ENCODE measurements at regions not wholly inside any gene's neighbourhood (a gene's known extent, or its start where the extent isn't known, plus 50 kb on each side); places are given as distances from the start of the nearest gene placed in this dataset.

- H3K18ac ChIP-seq (ENCODE audit: low read length), result no peak overlapping the region
- no peaks in the 10 kb centered on the region for H3K36me3 ChIP-seq (replicated peaks in 1 of 2; ENCODE audit: control insufficient read depth in 2 of 2, insufficient read depth in 2 of 2, low read length in 2 of 2)
- no peak overlapping the region for H3K4ac ChIP-seq (ENCODE audit: low read length)
- H2BK12ac ChIP-seq (ENCODE audit: low read length), result no peak overlapping the region
- no peak overlapping the region for H3K23ac ChIP-seq (ENCODE audit: low read depth, low read length, poor library complexity)
- no peak overlapping the region for H4K8ac ChIP-seq (ENCODE audit: low read depth, low read length)
- H3K9me3 ChIP-seq (replicated peaks in 1 of 2; ENCODE audit: control insufficient read depth in 2 of 2, insufficient read depth in 1 of 2, low read depth in 1 of 2, low read length in 2 of 2), result no peaks in the 10 kb centered on the region
- no peak overlapping the region for H3K4me3 ChIP-seq (ENCODE audit: low read length in 2 of 2)
- H2AK5ac ChIP-seq (ENCODE audit: low read depth, low read length), result no peak overlapping the region
- no peak overlapping the region for H3K27ac ChIP-seq (replicated peaks; ENCODE audit: low read length)
- no peak for DNase-seq (ENCODE audit: low spot score)
- H3K4me1 ChIP-seq (ENCODE audit: control insufficient read depth in 2 of 2, insufficient read depth in 1 of 2, low read depth in 1 of 2, low read length in 2 of 2), result peaks cover 4% of the 10 kb centered on the region in 2 donors
- no peak overlapping the region for H2BK120ac ChIP-seq (ENCODE audit: low read depth, low read length)
- no peak overlapping the region for H3K14ac ChIP-seq (ENCODE audit: low read length)
- H3K27me3 ChIP-seq (ENCODE audit: control insufficient read depth in 3 of 3, insufficient read depth in 3 of 3, low read depth in 1 of 3, low read length in 3 of 3), result no peaks in the 10 kb centered on the region
- no peak overlapping the region for H2BK15ac ChIP-seq (ENCODE audit: low read length)
- no peak overlapping the region for H2BK5ac ChIP-seq (ENCODE audit: low read length)
- no peak overlapping the region for H3K9ac ChIP-seq (ENCODE audit: low read depth, low read length, poor library complexity)
- no peak overlapping the region for H4K91ac ChIP-seq (ENCODE audit: low read depth, low read length, poor library complexity)
- H3K79me1 ChIP-seq (ENCODE audit: low read depth, low read length), result no peaks in the 10 kb centered on the region
- H2AFZ ChIP-seq (ENCODE audit: low read length), result no peak overlapping the region
- no CpG with 5 or more reads among the region's 3 CpGs for WGBS, 2 donors (ENCODE audit: extremely low coverage in 2 of 2, insufficient read length in 2 of 2, insufficient replicate concordance in 1 of 2)
- H3K4me2 ChIP-seq (ENCODE audit: insufficient read depth, low read length, poor library complexity, severe bottlenecking), result no peak overlapping the region
Observed at GRCh38 chr6:21349834-21350233, 243.7 kb upstream of the SOX4 start.

- Histone ChIP-seq H3K23ac (ENCODE audit: low read depth, low read length, poor library complexity) (no peak overlapping the region), H3K14ac (ENCODE audit: low read length) (no peak overlapping the region), H2AFZ (ENCODE audit: low read length) (no peak overlapping the region), H3K4me2 (ENCODE audit: insufficient read depth, low read length, poor library complexity, severe bottlenecking) (no peak overlapping the region), H4K8ac (ENCODE audit: low read depth, low read length) (no peak overlapping the region), H3K27me3 (ENCODE audit: control insufficient read depth in 3 of 3, insufficient read depth in 3 of 3, low read depth in 1 of 3, low read length in 3 of 3) (no peaks in the 10 kb centered on the region), H2AK5ac (ENCODE audit: low read depth, low read length) (no peak overlapping the region), H2BK12ac (ENCODE audit: low read length) (no peak overlapping the region), H4K91ac (ENCODE audit: low read depth, low read length, poor library complexity) (no peak overlapping the region), H3K27ac (replicated peaks; ENCODE audit: low read length) (no peak overlapping the region), H3K79me1 (ENCODE audit: low read depth, low read length) (no peaks in the 10 kb centered on the region), H2BK5ac (ENCODE audit: low read length) (no peak overlapping the region), H3K18ac (ENCODE audit: low read length) (no peak overlapping the region), H3K9me3 (replicated peaks in 1 of 2; ENCODE audit: control insufficient read depth in 2 of 2, insufficient read depth in 1 of 2, low read depth in 1 of 2, low read length in 2 of 2) (no peaks in the 10 kb centered on the region), H2BK15ac (ENCODE audit: low read length) (no peak overlapping the region), H3K4ac (ENCODE audit: low read length) (no peak overlapping the region), H3K4me3 (ENCODE audit: low read length in 2 of 2) (no peak overlapping the region), H3K36me3 (replicated peaks in 1 of 2; ENCODE audit: control insufficient read depth in 2 of 2, insufficient read depth in 2 of 2, low read length in 2 of 2) (no peaks in the 10 kb centered on the region), H3K9ac (ENCODE audit: low read depth, low read length, poor library complexity) (no peak overlapping the region), H3K4me1 (ENCODE audit: control insufficient read depth in 2 of 2, insufficient read depth in 1 of 2, low read depth in 1 of 2, low read length in 2 of 2) (peaks cover 4% of the 10 kb centered on the region in 2 donors), H2BK120ac (ENCODE audit: low read depth, low read length) (no peak overlapping the region)
- no CpG with 5 or more reads among the region's 5 CpGs for WGBS, 2 donors (ENCODE audit: extremely low coverage in 2 of 2, insufficient read length in 2 of 2, insufficient replicate concordance in 1 of 2)
- no peak for DNase-seq (ENCODE audit: low spot score)
Observed at GRCh38 chr6:21350926-21351325, 242.6 kb upstream of the SOX4 start.

- Histone ChIP-seq H3K14ac (ENCODE audit: low read length) (no peak overlapping the region), H3K9me3 (replicated peaks in 1 of 2; ENCODE audit: control insufficient read depth in 2 of 2, insufficient read depth in 1 of 2, low read depth in 1 of 2, low read length in 2 of 2) (no peaks in the 10 kb centered on the region), H3K4ac (ENCODE audit: low read length) (no peak overlapping the region), H3K4me3 (ENCODE audit: low read length in 2 of 2) (no peak overlapping the region), H3K36me3 (replicated peaks in 1 of 2; ENCODE audit: control insufficient read depth in 2 of 2, insufficient read depth in 2 of 2, low read length in 2 of 2) (no peaks in the 10 kb centered on the region), H3K18ac (ENCODE audit: low read length) (no peak overlapping the region), H2BK12ac (ENCODE audit: low read length) (no peak overlapping the region), H2BK5ac (ENCODE audit: low read length) (no peak overlapping the region), H3K23ac (ENCODE audit: low read depth, low read length, poor library complexity) (no peak overlapping the region), H4K8ac (ENCODE audit: low read depth, low read length) (no peak overlapping the region), H3K9ac (ENCODE audit: low read depth, low read length, poor library complexity) (no peak overlapping the region), H3K27me3 (ENCODE audit: control insufficient read depth in 3 of 3, insufficient read depth in 3 of 3, low read depth in 1 of 3, low read length in 3 of 3) (no peaks in the 10 kb centered on the region), H2BK120ac (ENCODE audit: low read depth, low read length) (no peak overlapping the region), H2AK5ac (ENCODE audit: low read depth, low read length) (no peak overlapping the region), H3K27ac (replicated peaks; ENCODE audit: low read length) (no peak overlapping the region), H2AFZ (ENCODE audit: low read length) (peak overlapping the region; percentile 52), H3K79me1 (ENCODE audit: low read depth, low read length) (no peaks in the 10 kb centered on the region), H3K4me1 (ENCODE audit: control insufficient read depth in 2 of 2, insufficient read depth in 1 of 2, low read depth in 1 of 2, low read length in 2 of 2) (peaks cover 4% of the 10 kb centered on the region in 2 donors), H4K91ac (ENCODE audit: low read depth, low read length, poor library complexity) (no peak overlapping the region), H2BK15ac (ENCODE audit: low read length) (no peak overlapping the region), H3K4me2 (ENCODE audit: insufficient read depth, low read length, poor library complexity, severe bottlenecking) (no peak overlapping the region)
- no peak for DNase-seq (ENCODE audit: low spot score)
- WGBS, 2 donors (ENCODE audit: extremely low coverage in 2 of 2, insufficient read length in 2 of 2, insufficient replicate concordance in 1 of 2), result no CpG with 5 or more reads among the region's 2 CpGs
Observed at GRCh38 chr6:21352131-21352530, 241.4 kb upstream of the SOX4 start.

- Histone ChIP-seq H2BK15ac (ENCODE audit: low read length) (no peak overlapping the region), H2BK5ac (ENCODE audit: low read length) (no peak overlapping the region), H3K27ac (replicated peaks; ENCODE audit: low read length) (no peak overlapping the region), H3K14ac (ENCODE audit: low read length) (no peak overlapping the region), H3K23ac (ENCODE audit: low read depth, low read length, poor library complexity) (no peak overlapping the region), H3K4me1 (ENCODE audit: control insufficient read depth in 2 of 2, insufficient read depth in 1 of 2, low read depth in 1 of 2, low read length in 2 of 2) (peaks cover 2 to 4% of the 10 kb centered on the region in 2 donors), H3K9ac (ENCODE audit: low read depth, low read length, poor library complexity) (no peak overlapping the region), H2AK5ac (ENCODE audit: low read depth, low read length) (no peak overlapping the region), H2BK12ac (ENCODE audit: low read length) (no peak overlapping the region), H4K8ac (ENCODE audit: low read depth, low read length) (no peak overlapping the region), H2AFZ (ENCODE audit: low read length) (no peak overlapping the region), H2BK120ac (ENCODE audit: low read depth, low read length) (no peak overlapping the region), H3K18ac (ENCODE audit: low read length) (no peak overlapping the region), H3K4me2 (ENCODE audit: insufficient read depth, low read length, poor library complexity, severe bottlenecking) (no peak overlapping the region), H3K36me3 (replicated peaks in 1 of 2; ENCODE audit: control insufficient read depth in 2 of 2, insufficient read depth in 2 of 2, low read length in 2 of 2) (no peaks in the 10 kb centered on the region), H4K91ac (ENCODE audit: low read depth, low read length, poor library complexity) (no peak overlapping the region), H3K79me1 (ENCODE audit: low read depth, low read length) (no peaks in the 10 kb centered on the region), H3K4me3 (ENCODE audit: low read length in 2 of 2) (no peak overlapping the region), H3K4ac (ENCODE audit: low read length) (no peak overlapping the region), H3K9me3 (replicated peaks in 1 of 2; ENCODE audit: control insufficient read depth in 2 of 2, insufficient read depth in 1 of 2, low read depth in 1 of 2, low read length in 2 of 2) (no peaks in the 10 kb centered on the region), H3K27me3 (ENCODE audit: control insufficient read depth in 3 of 3, insufficient read depth in 3 of 3, low read depth in 1 of 3, low read length in 3 of 3) (no peaks in the 10 kb centered on the region)
- DNase-seq (ENCODE audit: low spot score), result no peak
- WGBS, 2 donors (ENCODE audit: extremely low coverage in 2 of 2, insufficient read length in 2 of 2, insufficient replicate concordance in 1 of 2), result no CpG with 5 or more reads among the region's 3 CpGs
Observed at GRCh38 chr6:21354805-21355238, 238.7 kb upstream of the SOX4 start.

Measured in neuronal stem cell (in vitro differentiated cells).